GM21360 (cell line): ENCODE measurements at regions not wholly inside any gene's neighbourhood (a gene's known extent, or its start where the extent isn't known, plus 50 kb on each side); places are given as distances from the start of the nearest gene placed in this dataset.

Experiments used
- ATAC-seq: cut with Tn5 transposase; IDR thresholded peaks from one replicate; pipeline ENCODE4 v1.9.1; 2021; ENCODE audit warnings: mild to moderate bottlenecking, moderate library complexity; ENCODE audit not compliant: unreplicated experiment

DNA sequence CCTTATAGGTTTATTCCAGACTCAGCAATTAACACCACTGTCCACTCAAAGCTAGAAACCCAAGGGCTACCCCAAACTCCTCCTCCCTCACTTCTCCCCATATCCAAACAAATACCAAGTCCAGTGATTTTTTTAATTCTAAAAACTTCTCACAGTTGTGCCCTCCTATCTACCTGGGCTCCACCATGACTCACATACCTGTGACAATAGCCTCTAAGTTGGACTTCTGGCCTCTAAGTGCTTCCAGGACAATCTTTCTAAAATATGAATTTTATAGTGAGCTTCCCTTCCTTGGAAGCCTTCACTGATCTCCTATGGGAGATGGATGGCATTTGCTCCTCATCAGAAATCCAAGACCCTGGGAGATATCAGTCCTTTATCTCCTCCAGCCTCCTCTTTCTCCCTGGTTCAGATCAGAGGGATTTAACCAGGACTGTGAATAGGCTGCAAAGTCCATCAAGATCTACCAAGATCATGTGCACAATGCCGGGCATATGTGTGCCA is 219.3 kb downstream of the TOMM20 start:
- no peak for ATAC-seq

DNA sequence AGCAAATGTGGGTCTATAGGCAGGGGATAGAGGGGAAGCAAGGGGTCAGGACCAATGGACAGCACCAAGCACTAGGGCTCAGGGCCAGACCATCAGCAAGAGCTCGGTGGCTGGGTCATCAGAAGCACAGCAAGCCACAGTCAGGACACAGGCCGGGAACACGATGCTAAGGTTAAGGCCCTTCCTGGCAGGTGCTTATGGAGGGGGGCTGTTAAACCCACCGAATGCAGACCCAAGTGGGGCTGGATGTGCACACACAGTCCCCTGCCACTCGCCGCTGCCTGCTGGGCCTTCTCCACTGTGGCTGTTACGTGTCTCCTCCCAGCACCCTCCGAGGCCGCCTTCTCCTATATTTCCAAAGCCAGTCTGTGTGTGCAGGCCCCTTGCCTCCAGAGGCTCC is 220.1 kb downstream of the TOMM20 start:
- no peak for ATAC-seq

DNA sequence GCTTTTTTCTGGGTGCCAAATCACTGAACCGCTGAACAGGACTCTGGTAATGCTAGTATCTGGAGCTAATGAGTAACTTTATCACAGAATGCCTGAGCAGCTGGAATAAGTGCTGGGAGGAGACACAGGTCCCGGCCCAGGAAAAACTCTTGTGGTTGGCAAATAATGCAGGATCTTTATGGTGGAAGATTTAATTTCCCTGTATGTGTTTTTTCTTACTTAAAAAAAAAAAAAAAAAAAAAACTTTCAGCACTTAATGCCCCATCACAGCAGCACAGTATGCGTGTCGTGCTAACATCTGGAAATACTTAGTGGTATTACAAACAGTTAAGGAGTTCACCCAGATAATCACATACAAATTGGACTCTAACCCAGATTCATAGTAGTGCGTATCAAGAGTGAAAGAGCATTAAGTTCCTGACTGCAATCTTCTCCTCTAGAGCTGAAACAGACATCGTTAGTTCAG is 220.7 kb downstream of the TOMM20 start:
- ATAC-seq: no peak

DNA sequence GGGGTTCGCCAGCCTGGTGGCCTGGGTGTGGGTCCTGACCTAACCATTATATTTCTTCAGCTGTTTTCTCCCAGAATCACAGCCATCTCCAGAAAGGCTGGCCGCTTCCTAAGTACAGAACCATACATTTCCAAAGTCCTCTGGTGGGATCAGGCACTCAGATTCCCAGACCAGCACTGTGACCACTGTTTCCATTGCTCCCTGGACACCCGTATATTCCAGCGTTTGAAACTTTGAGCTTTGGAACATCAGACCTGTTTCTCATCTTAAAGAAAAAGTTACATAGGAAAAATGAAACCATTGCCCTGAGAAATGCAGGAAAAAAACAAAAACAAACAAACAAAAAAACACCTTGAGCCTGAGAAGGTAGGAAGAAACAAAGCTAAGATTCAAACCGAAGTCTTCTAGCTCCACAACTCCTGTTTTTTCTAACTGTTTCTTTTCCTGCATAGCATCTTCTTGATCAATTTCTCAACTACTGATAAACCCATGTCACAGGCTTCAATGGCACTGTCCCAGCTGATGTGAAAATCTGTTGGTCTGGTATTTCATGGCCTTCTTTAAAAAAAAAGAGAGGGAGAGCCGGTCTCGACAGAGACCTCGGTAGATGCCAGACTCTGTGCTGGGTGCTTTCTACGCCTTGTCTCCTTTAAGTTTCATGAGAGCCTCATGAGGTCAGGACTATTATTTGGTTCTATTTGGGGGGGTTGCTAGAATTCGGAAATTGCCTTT is 221.3 kb downstream of the TOMM20 start:
- no peak for ATAC-seq

DNA sequence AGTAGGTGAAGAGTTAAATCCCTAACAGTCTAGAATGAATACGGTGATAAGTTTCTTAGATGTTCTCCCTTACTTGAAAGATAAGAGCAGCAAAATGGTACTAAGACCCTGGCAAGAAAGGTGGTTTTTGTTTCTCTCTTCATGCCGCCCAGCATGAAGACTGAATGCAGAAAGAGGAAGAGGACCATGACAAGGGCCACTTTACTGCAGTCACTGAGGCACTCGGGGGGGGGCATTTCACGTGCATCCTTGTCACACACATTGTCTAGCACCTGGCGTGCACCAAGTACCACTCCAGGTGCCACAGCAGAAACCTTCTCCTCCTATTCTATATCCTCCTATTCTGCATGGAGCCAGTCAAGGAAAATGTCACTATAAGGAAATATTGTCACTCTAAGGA is 222.0 kb downstream of the TOMM20 start:
- ATAC-seq: no peak

DNA sequence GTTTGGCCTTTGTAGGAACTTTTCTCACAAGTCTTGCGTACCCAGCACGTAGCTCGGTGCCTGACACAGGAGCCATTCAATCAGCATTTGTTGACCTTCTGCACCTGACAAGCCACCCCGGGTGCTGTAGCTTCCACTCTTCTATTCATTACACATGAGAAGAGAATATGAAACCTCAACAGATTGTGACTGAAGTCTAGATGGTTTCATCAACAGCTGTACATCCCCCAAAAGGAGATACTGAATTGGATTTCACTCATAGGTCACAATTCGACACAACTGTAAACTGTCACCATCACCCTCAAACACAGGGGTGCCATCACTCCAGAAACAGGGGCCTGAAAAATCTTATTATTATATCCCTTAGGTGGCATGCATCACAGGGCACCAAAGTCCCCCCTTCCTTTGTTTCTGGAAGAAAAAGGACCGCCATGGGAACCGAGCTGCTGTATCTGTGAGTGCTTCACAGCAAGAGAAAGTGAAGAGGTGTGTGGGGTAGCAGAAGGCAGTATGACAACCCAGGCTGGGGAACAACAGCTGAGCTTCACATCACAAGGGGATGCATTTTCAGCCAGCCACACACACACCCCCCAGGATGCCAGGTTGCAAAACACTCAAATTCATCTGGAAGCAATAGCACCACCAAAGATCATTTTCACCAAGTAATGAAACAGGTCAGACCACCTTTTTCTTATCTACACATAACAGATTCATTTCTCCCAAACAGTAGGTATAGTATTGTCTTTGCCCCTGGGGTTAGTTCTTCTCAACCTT is 225.7 kb downstream of the TOMM20 start:
- no peak for ATAC-seq

DNA sequence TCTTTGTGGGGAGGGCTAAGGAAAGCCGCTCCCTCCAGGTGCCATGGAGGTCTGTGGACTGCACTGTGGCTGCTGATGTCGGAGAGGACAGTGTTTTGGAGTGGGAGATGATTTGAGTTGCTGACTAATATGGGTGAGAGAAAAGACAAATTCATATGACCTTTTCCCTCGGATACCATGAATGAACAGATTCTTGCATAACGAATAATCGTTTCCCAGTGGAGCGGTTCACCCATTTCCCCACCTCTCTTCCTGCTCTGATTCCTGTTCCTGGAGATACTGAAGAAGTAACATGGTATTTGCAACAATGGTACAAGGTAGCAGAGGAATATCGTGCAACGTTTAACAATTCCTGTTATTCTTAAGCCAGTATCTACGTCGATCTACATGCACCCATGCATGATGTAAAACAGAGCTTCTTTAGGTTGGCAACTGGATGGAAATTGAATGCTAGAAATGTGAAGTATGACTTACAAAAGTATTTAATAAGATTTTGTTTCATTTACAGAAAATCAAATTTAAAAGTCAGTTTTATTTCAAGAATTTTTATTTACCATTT is 227.1 kb downstream of the TOMM20 start:
- no peak for ATAC-seq

DNA sequence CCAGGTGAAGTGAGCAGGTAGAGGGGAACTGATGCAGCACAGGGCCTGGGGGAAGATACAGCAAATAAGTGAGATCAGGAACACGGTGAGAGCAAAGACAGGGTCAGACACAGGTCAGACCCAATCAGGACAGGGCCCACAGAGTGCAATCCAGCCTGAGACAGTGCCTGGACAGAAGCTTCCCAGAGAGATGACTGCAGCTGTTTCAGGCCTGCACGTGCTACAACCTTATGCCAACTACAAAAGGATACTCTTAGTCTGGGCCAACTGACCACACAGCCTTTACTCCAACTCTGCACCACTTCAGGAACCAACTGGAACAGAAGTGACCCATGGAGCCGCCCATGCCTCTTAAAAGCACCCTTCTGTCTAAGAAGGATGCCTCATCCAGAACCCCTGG is 228.0 kb downstream of the TOMM20 start:
- ATAC-seq: no peak

DNA sequence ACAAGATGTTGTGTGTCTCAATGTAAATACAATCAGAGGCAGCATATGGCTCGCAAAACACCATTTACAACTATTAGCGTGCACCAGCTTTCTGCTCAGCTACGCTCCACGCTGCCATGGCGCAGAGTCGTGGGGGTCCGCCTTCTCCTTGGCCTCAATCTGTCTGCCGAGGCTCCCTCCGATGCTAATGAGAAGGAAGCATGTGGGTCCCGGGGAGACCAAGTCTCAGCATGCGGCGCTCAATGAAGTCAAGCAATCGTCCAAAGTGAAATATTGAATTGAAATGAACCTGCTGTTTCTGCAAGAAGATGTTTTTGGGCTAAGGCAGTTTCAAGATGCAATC is 228.9 kb downstream of the TOMM20 start:
- ATAC-seq: no peak

DNA sequence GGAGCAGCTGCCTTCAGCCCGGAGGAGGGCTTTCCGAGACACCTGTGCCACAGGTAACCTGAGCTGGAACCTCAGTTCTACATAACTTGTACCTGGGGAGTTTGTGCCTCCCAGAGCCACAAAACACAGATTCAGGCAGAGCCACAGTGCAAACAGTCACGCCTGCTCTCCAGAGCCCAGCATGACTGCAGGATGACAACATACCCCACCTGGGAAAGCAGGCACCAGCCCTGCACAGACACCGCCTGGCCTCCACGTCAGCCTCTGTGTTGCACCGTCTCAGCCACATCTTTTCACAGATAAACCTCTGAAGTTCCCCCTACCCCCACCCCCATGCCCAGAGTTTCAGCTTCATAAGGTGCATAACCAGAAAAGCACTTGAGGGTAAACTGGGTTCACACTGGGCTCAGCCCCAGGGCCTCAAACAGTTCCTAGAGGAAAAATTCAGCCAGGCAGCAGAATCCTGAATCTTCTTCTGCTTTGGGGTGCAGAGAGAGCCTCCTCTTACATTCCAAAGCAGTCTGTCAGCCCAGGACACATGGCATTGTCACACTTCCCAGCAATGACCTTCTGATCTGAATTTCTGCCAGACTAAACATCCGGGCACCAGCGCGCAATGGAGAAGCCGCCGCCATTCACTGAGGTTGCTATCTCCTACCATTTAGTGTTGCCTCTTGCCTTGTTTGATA is 229.5 kb downstream of the TOMM20 start:
- ATAC-seq: no peak

DNA sequence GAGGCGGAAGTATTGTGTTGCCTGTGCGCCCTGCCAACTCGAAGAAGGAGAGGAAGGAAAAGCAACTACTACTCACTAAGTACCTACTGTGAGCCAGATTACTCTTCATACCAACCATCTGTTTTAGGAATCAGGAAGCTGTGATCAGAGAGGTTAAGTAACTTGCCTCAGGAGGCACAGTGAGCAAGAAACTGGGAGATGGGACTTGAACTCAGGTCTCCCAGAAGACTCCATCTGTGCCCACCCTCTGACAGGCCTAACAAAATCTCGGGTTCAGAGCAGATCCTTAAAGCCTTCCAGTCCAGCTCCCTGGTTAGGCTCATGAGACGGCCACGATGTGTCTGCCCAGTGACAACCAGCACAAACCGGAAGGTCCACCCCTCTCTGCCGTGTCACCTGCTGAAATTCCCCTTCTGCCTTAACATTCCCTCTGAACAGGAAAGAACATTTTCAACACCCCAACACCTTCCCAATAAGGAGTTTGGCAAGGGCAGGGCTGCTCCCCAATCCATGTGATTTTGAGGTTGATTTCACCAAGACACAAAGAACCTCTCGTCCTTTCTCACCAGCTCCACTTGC is 230.1 kb downstream of the TOMM20 start:
- no peak for ATAC-seq

DNA sequence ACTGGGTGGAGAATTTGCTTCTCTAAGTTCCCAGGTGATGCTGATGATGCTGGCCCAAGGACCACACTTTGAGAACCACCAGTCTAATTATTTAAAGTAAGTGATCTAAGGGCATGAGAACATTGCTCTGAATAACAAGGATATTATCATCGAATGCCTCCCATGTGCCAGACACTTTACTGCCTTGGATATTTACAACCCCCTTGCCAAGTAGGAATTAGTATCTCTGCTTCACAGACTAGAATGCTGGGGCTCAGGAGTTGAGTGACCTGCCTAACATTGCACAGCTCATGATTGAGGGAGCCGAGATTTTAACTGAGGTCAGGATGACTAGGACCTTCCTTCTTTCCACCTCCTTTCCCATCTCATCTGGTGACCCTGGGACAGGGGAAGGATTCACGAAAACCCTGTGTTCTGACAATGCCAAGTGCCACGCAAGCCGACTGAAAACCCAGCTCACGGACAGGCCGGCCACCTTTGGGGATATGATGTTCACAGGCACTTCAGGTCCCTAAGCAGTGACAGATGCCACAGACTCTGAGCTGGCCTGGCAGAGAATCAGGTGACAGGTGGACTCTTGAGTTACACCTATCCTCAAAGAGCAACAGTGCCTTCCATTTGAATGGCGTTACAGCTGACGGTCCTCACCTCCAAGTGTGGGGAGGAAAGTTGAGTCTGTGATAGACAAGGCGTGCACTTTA is 230.7 kb downstream of the TOMM20 start:
- no peak for ATAC-seq

DNA sequence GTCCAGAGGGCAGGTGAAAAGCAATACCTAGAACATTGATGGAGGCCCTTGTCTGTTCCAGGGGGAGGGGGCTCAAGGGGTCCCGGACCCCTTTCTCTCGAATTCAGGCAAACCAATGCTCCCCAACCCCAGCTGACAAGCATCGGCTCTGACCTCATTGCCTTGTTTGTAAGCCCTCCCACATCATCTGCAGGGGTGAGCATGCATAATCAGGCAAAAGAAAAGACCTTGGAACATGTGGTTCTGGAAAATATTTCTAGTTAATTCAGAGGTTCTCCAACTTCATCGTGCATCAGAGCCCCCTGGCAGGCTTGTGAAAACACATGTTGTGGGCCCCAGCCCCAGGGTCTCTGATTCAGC is 231.3 kb downstream of the TOMM20 start:
- ATAC-seq: no peak

DNA sequence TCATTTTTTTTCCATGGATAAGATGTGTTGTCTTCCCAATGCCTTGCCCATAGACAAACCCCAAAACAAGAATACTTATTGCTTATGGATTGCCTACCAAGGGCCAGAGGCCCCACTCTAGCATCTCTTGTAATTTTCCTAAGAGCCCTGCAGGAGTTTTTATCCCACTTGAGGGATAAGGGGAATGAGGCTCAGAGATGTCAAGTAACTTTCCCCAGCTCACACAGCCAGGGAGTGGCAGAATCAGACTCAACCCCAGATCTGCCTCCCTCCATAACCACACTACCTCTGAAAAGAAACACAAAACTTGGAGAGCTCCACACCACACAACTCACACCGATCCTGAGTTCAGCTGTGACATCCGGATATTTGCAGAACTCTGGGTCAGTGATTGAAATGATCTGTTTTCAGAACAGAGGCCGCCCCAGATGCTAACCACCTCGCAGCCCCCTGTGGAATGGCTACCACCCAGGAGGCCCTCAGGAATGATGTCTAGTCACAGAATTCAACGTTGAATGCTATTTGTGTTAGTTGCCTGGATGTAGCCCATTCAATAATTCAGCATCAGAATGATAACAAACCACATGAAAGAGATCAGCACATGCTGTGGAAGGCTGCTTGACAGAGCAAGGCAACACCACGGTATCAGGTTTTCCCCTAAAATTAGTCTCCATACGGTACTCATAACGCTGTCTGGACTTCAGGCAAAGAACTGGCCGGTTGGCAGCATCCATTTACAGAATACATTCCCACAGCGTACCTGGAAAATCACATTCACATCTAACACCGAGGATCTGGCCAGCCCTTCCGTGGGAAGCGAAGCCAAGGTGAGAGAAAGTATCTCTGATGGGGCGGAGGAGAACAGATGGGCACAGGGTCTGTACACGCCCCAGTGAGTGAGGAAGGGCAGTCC is 231.9 kb downstream of the TOMM20 start:
- ATAC-seq: no peak

DNA sequence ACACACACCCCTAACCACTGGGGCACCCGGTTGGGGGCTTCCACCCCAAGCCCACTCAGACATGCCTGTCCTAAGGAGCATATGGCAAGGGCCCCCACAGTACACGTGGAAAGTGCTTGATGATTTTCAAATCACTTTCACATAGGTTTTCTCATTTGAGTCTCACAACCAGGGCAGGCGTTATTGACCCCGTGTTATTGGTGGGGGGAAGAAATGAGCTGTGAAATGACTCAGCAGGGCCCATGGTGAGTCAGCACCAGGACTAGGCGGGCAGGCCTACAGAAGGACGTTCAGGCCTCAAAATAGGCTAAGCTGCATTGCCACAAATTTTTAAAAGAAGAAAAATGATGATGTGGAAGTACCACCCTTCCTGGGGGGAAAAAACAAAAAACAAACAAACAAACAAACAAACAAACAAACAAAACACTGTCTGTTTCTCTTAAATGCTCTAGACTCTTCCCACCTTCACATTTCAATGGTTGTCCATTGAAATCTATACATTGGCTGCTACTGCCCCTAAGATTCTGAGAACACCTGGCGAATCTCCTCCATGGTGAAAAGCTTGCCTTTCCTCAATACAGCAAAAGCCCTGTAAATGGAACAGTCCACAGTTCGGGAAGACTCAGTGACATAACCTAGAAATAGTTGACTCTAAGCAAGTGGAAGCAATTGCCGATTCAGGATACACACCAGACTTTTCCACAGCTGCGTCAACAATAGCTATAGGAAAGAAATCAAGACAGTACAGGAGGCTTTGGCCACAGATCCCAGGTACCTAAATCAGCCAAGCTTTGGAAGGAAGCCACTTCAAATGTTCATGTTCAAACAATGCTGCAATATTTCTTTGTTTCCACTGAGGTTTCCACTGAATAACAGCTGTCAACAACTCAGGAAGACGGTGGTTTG is 234.7 kb downstream of the TOMM20 start:
- ATAC-seq: no peak

DNA sequence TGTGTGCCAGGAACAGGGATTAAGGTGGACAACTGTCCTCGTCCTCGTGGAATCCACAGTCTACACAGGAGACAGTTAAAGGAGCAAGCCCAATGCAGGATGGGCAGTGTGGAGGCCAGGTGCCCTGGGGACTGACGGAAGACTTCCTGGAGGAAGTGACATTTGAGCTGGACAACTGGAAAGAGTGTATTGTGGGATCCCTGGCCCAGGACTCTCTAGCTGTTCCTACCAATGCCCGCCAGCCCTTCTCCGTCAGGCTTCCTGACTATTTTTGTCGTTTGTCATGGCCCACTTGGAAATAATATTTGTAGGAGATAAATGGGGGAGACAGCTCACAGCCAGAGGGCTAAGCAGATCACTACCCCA is 235.3 kb downstream of the TOMM20 start:
- no peak for ATAC-seq

DNA sequence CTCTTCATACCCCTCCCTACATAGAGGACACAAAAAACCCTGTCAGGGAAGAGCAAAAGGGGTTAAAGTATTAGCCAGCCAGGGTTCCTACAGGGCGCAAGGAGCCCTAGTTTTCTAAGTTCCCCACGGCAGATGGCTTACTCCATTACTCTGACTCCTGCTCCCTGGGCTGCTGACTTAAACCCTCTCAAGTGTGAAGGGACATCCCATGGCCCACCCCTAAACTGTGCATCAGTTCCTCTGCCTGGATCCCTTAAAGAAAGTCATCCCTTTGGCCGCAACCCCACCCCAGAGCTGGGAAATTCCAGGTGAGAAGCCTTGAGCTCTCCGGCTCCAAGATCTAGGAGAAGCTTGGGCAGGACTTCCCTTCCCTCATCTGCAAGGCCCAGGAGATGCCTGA is 236.0 kb downstream of the TOMM20 start:
- ATAC-seq: no peak

DNA sequence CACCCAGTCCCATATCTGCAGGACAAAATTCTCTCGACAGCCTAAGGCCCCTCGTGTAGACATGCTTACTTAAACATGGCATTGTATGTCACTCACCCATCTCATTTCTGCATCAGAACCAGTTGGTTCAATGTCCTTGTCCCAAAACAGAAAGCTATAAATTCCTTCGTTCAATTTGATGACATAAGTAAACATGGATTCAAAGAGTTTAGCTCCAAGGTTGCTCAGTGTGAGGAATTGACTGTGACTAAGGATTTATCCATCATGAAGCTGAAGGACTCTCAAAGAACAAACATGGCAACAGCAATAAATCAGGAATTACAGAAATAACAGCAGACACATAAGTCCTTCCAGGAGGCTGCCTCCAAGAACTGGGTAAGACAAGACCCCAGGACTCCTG is 237.2 kb downstream of the TOMM20 start:
- ATAC-seq: no peak

DNA sequence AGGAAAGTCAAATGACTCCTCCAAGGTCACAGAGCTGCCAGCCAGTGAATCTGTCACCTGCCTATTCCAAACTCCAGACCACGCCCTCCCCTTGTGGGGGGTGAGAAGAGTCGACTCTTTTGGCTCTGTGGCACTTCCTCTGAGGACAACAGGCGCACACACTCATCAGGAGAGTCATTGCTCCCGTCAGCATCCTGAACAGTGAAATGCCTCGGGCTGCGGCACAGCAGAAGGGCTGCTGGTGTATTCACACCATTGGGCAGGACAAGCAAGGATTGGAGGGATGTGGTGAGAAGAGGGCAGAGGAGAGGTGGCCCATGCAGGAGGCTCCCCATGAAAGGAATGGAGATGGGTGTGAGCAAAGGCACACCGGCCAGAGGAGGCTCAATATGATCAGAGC is 239.0 kb downstream of the TOMM20 start:
- no peak for ATAC-seq
